GM18951 (cell line): ENCODE measurements at regions not wholly inside any gene's neighbourhood (a gene's known extent, or its start where the extent isn't known, plus 50 kb on each side); places are given as distances from the start of the nearest gene placed in this dataset.
"Not testable (repeated sequence)": the region's sequence is repeated elsewhere in the genome, so short reads cannot be mapped to it uniquely, and the experiment has no call there.

Source experiments
- POLR2A ChIP-seq: IDR thresholded peaks from 4 replicates; pipeline ENCODE4 v1.6.1; 2011; ENCODE audit warnings: mild to moderate bottlenecking; ENCODE audit not compliant: insufficient read length, insufficient read depth; ENCODE audit errors: extremely low read depth
- in situ Hi-C: fragments of 300-500 bp; cut with MboI; formaldehyde crosslinking; loops from one replicate; pipeline ENCODE4 v1.12.0; 2022; ENCODE audit warnings: low sequenced_read_pairs, mixed read lengths, inconsistent platforms; ENCODE audit not compliant: unreplicated experiment

- in situ Hi-C loops, result no loop called here
- TF ChIP-seq POLR2A, result no peak
Measured at GRCh38 chr2:146572598-146572997, 1272.2 kb upstream of the ACVR2A start.

GRCh38 chr2:146561996-146562395 lies 1282.8 kb upstream of the ACVR2A start:
- no peak for TF ChIP-seq POLR2A
- in situ Hi-C loops, result no loop called here

GRCh38 chr2:146547236-146547635 lies 1297.6 kb upstream of the ACVR2A start:
- no peak for TF ChIP-seq POLR2A
- in situ Hi-C loops, result no loop called here

GRCh38 chr2:146544701-146545100 lies 1300.1 kb upstream of the ACVR2A start:
- in situ Hi-C loops, result no loop called here

GRCh38 chr2:146541896-146542295 lies 1302.9 kb upstream of the ACVR2A start:
- in situ Hi-C loops, result no loop called here
- TF ChIP-seq POLR2A, result no peak

More at GRCh38 chr2:146544701-146545100, 1300.1 kb upstream of the ACVR2A start:
- no peak for TF ChIP-seq POLR2A

- in situ Hi-C loops, result no loop called here
- TF ChIP-seq POLR2A, result no peak
Measured at GRCh38 chr2:146540271-146540932, 1304.4 kb upstream of the ACVR2A start.

GRCh38 chr2:146539739-146540138 lies 1305.1 kb upstream of the ACVR2A start:
- in situ Hi-C loops, result not testable (repeated sequence)

GRCh38 chr2:146537477-146537876 lies 1307.4 kb upstream of the ACVR2A start:
- in situ Hi-C loops, result no loop called here
- TF ChIP-seq POLR2A, result no peak

GRCh38 chr2:146532509-146533147 lies 1312.2 kb upstream of the ACVR2A start:
- in situ Hi-C loops, result no loop called here
- no peak for TF ChIP-seq POLR2A

- in situ Hi-C loops, result no loop called here
- TF ChIP-seq POLR2A, result no peak
Measured at GRCh38 chr2:146532009-146532408, 1312.8 kb upstream of the ACVR2A start.

GRCh38 chr2:146530886-146531285 lies 1313.9 kb upstream of the ACVR2A start:
- TF ChIP-seq POLR2A, result no peak
- in situ Hi-C loops, result no loop called here

GRCh38 chr2:146527166-146527565 lies 1317.7 kb upstream of the ACVR2A start:
- in situ Hi-C loops, result no loop called here
- TF ChIP-seq POLR2A, result no peak

GRCh38 chr2:146523196-146523595 lies 1321.6 kb upstream of the ACVR2A start:
- in situ Hi-C loops, result no loop called here
- no peak for TF ChIP-seq POLR2A

GRCh38 chr2:146506851-146507250 lies 1338.0 kb upstream of the ACVR2A start:
- in situ Hi-C loops, result no loop called here
- TF ChIP-seq POLR2A, result no peak
